ENCODE measurements at regions not wholly inside any gene's neighbourhood (a gene's known extent, or its start where the extent isn't known, plus 50 kb on each side); places are given as distances from the start of the nearest gene placed in this dataset.

- TF ChIP-seq CTCF (conservative IDR thresholded peaks at IDR 0.05 in 1 of 2, IDR thresholded peaks at IDR 0.05 in 1 of 2; ENCODE audit: low read depth in 1 of 2, low read length in 2 of 2) (no peak), EZH2 (IDR thresholded peaks at IDR 0.05; ENCODE audit: low read length, missing control alignments) (no peak)
These were observed 319.2 kb downstream of the PCDH7 start for GRCh38 chr4:31039382-31039781.

All from fibroblast of lung (primary cell).